Body of pancreas (tissue), 4 donors: ENCODE measurements at regions not wholly inside any gene's neighbourhood (a gene's known extent, or its start where the extent isn't known, plus 50 kb on each side); places are given as distances from the start of the nearest gene placed in this dataset.

Source experiments
- POLR2A ChIP-seq, 3 donors: fragments of 450-650 bp; IDR thresholded peaks; one replicate each; pipeline ENCODE4 v1.6.1; 2016; ENCODE audit warnings: antibody characterized with exemption in 3 of 3, mild to moderate bottlenecking in 2 of 3
- TF ChIP-seq, protein P1 (sequence below), 7 experiments: fragments of 450-650 bp in 4 of 7; fragments of 200-600 bp in 3 of 7; sonication (generic) in 3 of 7; IDR thresholded peaks; one replicate each; pipeline ENCODE4 v1.5.1; 2016 to 2019; ENCODE audit warnings: antibody characterized with exemption in 7 of 7

GRCh38 chr11:43556612-43557375, 123.7 kb upstream of the HSD17B12 start:
- TF ChIP-seq, protein P1, sequence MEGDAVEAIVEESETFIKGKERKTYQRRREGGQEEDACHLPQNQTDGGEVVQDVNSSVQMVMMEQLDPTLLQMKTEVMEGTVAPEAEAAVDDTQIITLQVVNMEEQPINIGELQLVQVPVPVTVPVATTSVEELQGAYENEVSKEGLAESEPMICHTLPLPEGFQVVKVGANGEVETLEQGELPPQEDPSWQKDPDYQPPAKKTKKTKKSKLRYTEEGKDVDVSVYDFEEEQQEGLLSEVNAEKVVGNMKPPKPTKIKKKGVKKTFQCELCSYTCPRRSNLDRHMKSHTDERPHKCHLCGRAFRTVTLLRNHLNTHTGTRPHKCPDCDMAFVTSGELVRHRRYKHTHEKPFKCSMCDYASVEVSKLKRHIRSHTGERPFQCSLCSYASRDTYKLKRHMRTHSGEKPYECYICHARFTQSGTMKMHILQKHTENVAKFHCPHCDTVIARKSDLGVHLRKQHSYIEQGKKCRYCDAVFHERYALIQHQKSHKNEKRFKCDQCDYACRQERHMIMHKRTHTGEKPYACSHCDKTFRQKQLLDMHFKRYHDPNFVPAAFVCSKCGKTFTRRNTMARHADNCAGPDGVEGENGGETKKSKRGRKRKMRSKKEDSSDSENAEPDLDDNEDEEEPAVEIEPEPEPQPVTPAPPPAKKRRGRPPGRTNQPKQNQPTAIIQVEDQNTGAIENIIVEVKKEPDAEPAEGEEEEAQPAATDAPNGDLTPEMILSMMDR (IDR thresholded peaks at IDR 0.05): no peak
- no peak for TF ChIP-seq POLR2A (IDR thresholded peaks at IDR 0.05)
